ENCODE measurements at regions not wholly inside any gene's neighbourhood (a gene's known extent, or its start where the extent isn't known, plus 50 kb on each side); places are given as distances from the start of the nearest gene placed in this dataset.

- TF ChIP-seq ZFP37 (CRISPR knock-in tag; IDR thresholded peaks at IDR 0.05; ENCODE audit: borderline replicate concordance) (no peak), CTCF (CRISPR knock-in tag; IDR thresholded peaks at IDR 0.05) (no peak)
Measured at GRCh38 chr5:124234770-124235562, 511.5 kb downstream of the ZNF608 start.
